Endodermal cell (in vitro differentiated cells): ENCODE measurements at regions not wholly inside any gene's neighbourhood (a gene's known extent, or its start where the extent isn't known, plus 50 kb on each side); places are given as distances from the start of the nearest gene placed in this dataset.
A peak's percentile ranks its signal among the peaks of the same experiment; 100 is the strongest.

Source experiments
- DNase-seq: peaks from one replicate; pipeline ENCODE4 v3.0.0-alpha.2; 2017
- H3K27ac ChIP-seq: 2 replicates; pipeline ENCODE4 v1.5.1; 2013; ENCODE audit warnings: mild to moderate bottlenecking, low read depth, low read length, moderate library complexity
- H3K27me3 ChIP-seq: 2 replicates; pipeline ENCODE4 v1.6.1; 2013; ENCODE audit warnings: mild to moderate bottlenecking, low read length, moderate library complexity; ENCODE audit not compliant: insufficient read depth, control insufficient read depth, poor library complexity, severe bottlenecking
- H3K36me3 ChIP-seq: 2 replicates; pipeline ENCODE4 v1.7.0; 2013; ENCODE audit warnings: mild to moderate bottlenecking, low read length, moderate library complexity; ENCODE audit not compliant: control insufficient read depth, insufficient read depth
- H3K4me1 ChIP-seq: one replicate; pipeline ENCODE4 v1.7.0; 2013; ENCODE audit warnings: low read length; ENCODE audit not compliant: control insufficient read depth, insufficient read depth
- H3K4me3 ChIP-seq: 2 replicates; pipeline ENCODE4 v1.5.1; 2013; ENCODE audit warnings: mild to moderate bottlenecking, low read length, moderate library complexity
- H3K9ac ChIP-seq: 2 replicates; pipeline ENCODE4 v1.6.1; 2013; ENCODE audit warnings: mild to moderate bottlenecking, low read length, moderate library complexity; ENCODE audit not compliant: poor library complexity, severe bottlenecking; ENCODE audit errors: extremely low read depth
- H3K9me3 ChIP-seq: 2 replicates; pipeline ENCODE4 v1.6.1; 2013; ENCODE audit warnings: mild to moderate bottlenecking, low read length, moderate library complexity; ENCODE audit not compliant: control insufficient read depth
- H3K27ac Mint-ChIP-seq: 2 replicates; pipeline ENCODE4 v1.8.0; 2020; ENCODE audit warnings: mixed read lengths
- H3K27me3 Mint-ChIP-seq: 2 replicates; pipeline ENCODE4 v1.8.0; 2021; ENCODE audit warnings: mild to moderate bottlenecking, mixed read lengths; ENCODE audit not compliant: insufficient read depth
- H3K36me3 Mint-ChIP-seq: 2 replicates; pipeline ENCODE4 v1.8.0; 2020; ENCODE audit warnings: low read depth, mixed read lengths
- H3K4me1 Mint-ChIP-seq: 2 replicates; pipeline ENCODE4 v1.8.0; 2020; ENCODE audit warnings: mixed read lengths
- H3K4me3 Mint-ChIP-seq: 2 replicates; pipeline ENCODE4 v1.8.0; 2020; ENCODE audit warnings: mild to moderate bottlenecking, moderate library complexity, mixed read lengths
- H3K9me3 Mint-ChIP-seq: 2 replicates; pipeline ENCODE4 v1.8.0; 2020; ENCODE audit warnings: mild to moderate bottlenecking, mixed read lengths
- CTCF ChIP-seq: fragments of 200-600 bp; sonication (generic); conservative IDR thresholded peaks from 2 replicates; pipeline ENCODE4 v1.5.0; 2021; ENCODE audit warnings: antibody characterized with exemption, mild to moderate bottlenecking
- WGBS, 2 experiments: methylation state at CpG; one replicate each; pipeline versions ENCODE4 v1.1.5 to v1.1.7; 2013; ENCODE audit warnings: missing lambda C conversion rate in 2 of 2, mixed read lengths in 1 of 2; ENCODE audit not compliant: insufficient coverage in 1 of 2, insufficient read length in 1 of 2; 5-methylcytosine and 5-hydroxymethylcytosine counted together

DNA sequence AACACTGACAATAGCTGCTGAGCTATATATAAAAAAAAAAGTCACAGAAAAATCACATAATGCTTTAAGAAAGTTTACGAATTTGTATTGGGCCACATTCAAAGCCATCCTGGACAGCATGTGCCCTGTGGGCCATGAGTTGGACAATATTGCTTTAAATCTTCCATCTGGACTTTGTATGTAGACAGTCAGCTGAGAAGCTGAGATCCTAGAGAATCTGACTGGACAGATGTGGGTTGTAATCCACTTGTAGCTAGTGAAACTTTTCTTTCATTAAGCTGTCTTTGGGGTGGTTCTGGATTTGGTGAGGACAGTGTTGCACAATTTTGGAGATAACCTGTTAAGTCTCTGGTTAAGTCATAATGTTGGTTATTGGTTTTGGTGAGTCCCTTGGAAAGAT lies 824.5 kb downstream of the CCSER2 start:
- Histone ChIP-seq H3K27ac (no peak overlapping the region), H3K36me3 (no peaks in the 10 kb centered on the region), H3K27me3 (no peaks in the 10 kb centered on the region), H3K4me1 (no peaks in the 10 kb centered on the region), H3K9ac (no peak overlapping the region), H3K4me3 (no peak overlapping the region), H3K9me3 (no peaks in the 10 kb centered on the region)
- Mint-ChIP-seq H3K4me3 (no peak overlapping the region), H3K9me3 (no peaks in the 10 kb centered on the region), H3K36me3 (no peaks in the 10 kb centered on the region), H3K27ac (peak overlapping the region; percentile 26), H3K27me3 (peaks cover 2% of the 10 kb centered on the region), H3K4me1 (peaks cover 21% of the 10 kb centered on the region)
- WGBS, 2 experiments = 88 to 89% methylated on average over 1 of the region's 1 CpG
- TF ChIP-seq CTCF = no peak
- no peak for DNase-seq

DNA sequence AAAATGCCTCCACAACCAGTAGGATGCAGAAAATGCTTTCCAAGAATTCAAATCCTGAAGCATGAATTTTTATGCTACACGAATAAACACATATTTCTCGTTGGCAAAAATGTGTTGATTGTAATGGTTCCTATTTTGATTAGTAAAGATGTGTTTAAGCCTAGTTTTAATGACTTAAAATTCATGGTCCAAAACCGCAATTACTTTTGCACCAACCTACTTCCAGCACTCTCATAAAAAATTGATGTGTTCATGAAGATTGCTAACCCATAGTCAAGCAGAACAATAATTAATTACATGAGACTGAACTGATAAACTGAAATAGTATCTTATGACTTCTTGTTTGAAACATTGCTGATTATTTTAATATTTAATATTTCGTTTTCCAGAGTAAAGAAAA lies 828.8 kb downstream of the CCSER2 start:
- DNase-seq = no peak

GRCh38 chr10:85168243-85168642 lies 839.9 kb downstream of the CCSER2 start:
- WGBS, 2 experiments = 95 to 100% methylated on average over 4 to 6 of the region's 6 CpGs
- Histone ChIP-seq H3K9ac (no peak overlapping the region), H3K9me3 (no peaks in the 10 kb centered on the region), H3K27ac (no peak overlapping the region), H3K4me1 (peaks cover 4% of the 10 kb centered on the region), H3K4me3 (no peak overlapping the region), H3K27me3 (no peaks in the 10 kb centered on the region), H3K36me3 (no peaks in the 10 kb centered on the region)
- Mint-ChIP-seq H3K36me3 (no peaks in the 10 kb centered on the region), H3K27ac (no peak overlapping the region), H3K9me3 (no peaks in the 10 kb centered on the region), H3K4me3 (no peak overlapping the region), H3K4me1 (peaks cover 4% of the 10 kb centered on the region), H3K27me3 (peaks cover 2% of the 10 kb centered on the region)
- no peak for TF ChIP-seq CTCF
- no peak for DNase-seq

More for the DNA sequence above, 828.8 kb downstream of the CCSER2 start:
- Mint-ChIP-seq H3K27me3 (no peaks in the 10 kb centered on the region), H3K27ac (no peak overlapping the region), H3K9me3 (no peaks in the 10 kb centered on the region), H3K4me3 (no peak overlapping the region), H3K4me1 (peaks cover 9% of the 10 kb centered on the region), H3K36me3 (no peaks in the 10 kb centered on the region)
- H3K36me3 ChIP-seq = no peaks in the 10 kb centered on the region
- H3K9me3 ChIP-seq = no peaks in the 10 kb centered on the region
- no peak for TF ChIP-seq CTCF
- H3K4me3 ChIP-seq = no peak overlapping the region
- H3K27me3 ChIP-seq = no peaks in the 10 kb centered on the region
- no peak overlapping the region for H3K27ac ChIP-seq
- whole genome bisulfite sequencing, 2 experiments = 94 to 100% methylated on average over 2 to 4 of the region's 4 CpGs
- no peaks in the 10 kb centered on the region for H3K4me1 ChIP-seq
- H3K9ac ChIP-seq = no peak overlapping the region
